OCI-LY7 (cell line): ENCODE measurements at regions not wholly inside any gene's neighbourhood (a gene's known extent, or its start where the extent isn't known, plus 50 kb on each side); places are given as distances from the start of the nearest gene placed in this dataset.

Source experiments
- BruUV-seq: library from RNA; stranded (reverse); fragments of 400-500 nt; replicated peaks from 2 replicates; lab custom pipeline; 2021; lab: Mats Ljungman, UMichigan
- CTCF ChIA-PET: fragments of 300-600 bp; sonication (Branson Sonifier 250); formaldehyde crosslinking; loops from one replicate; lab custom pipeline; 2022; ENCODE audit warnings: antibody characterized with exemption; ENCODE audit not compliant: unreplicated experiment; lab: Charles Lee
- POLR2A ChIA-PET: fragments of 300-600 bp; sonication (Branson Sonifier 250); formaldehyde crosslinking; loops from one replicate; lab custom pipeline; 2022; ENCODE audit warnings: antibody characterized with exemption; lab: Charles Lee
- DNase-seq: peaks from one replicate; pipeline ENCODE4 v3.0.0-alpha.2; 2015; ENCODE audit warnings: low spot score
- H2AFZ ChIP-seq: fragments of 200-600 bp; sonication (generic), shearing (Covaris generic); 2 replicates; pipeline ENCODE4 v1.6.1; 2014; ENCODE audit warnings: mild to moderate bottlenecking, antibody characterized with exemption, low read length, moderate library complexity
- H3K27ac ChIP-seq: fragments of 200-600 bp; sonication (generic); 2 replicates; pipeline ENCODE4 v1.5.1; 2014; ENCODE audit warnings: mixed run types, low read depth, mild to moderate bottlenecking, moderate library complexity, low read length, inconsistent platforms; ENCODE audit not compliant: poor library complexity, severe bottlenecking
- H3K36me3 ChIP-seq: fragments of 200-600 bp; sonication (generic); 2 replicates; pipeline ENCODE4 v1.6.1; 2014; ENCODE audit warnings: mild to moderate bottlenecking, antibody characterized with exemption, low read length, moderate library complexity, mixed read lengths; ENCODE audit not compliant: insufficient read depth
- H3K4me1 ChIP-seq: fragments of 200-600 bp; sonication (generic); 2 replicates; pipeline ENCODE4 v1.5.1; 2014; ENCODE audit warnings: mild to moderate bottlenecking, low read length; ENCODE audit not compliant: insufficient read depth, poor library complexity, severe bottlenecking
- H3K4me2 ChIP-seq: fragments of 200-600 bp; sonication (generic); 2 replicates; pipeline ENCODE4 v1.6.1; 2014; ENCODE audit warnings: mild to moderate bottlenecking, low read length
- H3K4me3 ChIP-seq: fragments of 200-600 bp; sonication (generic); 2 replicates; pipeline ENCODE4 v1.5.1; 2014; ENCODE audit warnings: mild to moderate bottlenecking, low read depth, low read length; ENCODE audit not compliant: poor library complexity, severe bottlenecking
- H3K79me2 ChIP-seq: fragments of 200-600 bp; sonication (generic); 2 replicates; pipeline ENCODE4 v1.6.1; 2016; ENCODE audit warnings: low read depth, mild to moderate bottlenecking, low read length, moderate library complexity, mixed read lengths; ENCODE audit not compliant: insufficient read depth
- H3K9me2 ChIP-seq: fragments of 200-600 bp; sonication (generic); 2 replicates; pipeline ENCODE4 v1.6.1; 2016; ENCODE audit warnings: mild to moderate bottlenecking, low read length, mixed read lengths; ENCODE audit not compliant: insufficient read depth
- H3K9me3 ChIP-seq: fragments of 200-600 bp; sonication (generic); 2 replicates; pipeline ENCODE4 v1.6.1; 2014; ENCODE audit warnings: mild to moderate bottlenecking, mixed run types, low read length, mixed read lengths
- H4K20me1 ChIP-seq: fragments of 200-600 bp; sonication (generic); 2 replicates; pipeline ENCODE4 v1.6.1; 2014; ENCODE audit warnings: mild to moderate bottlenecking, antibody characterized with exemption, low read length, moderate library complexity, mixed read lengths; ENCODE audit not compliant: insufficient read depth
- EZH2phosphoT487 ChIP-seq: fragments of 200-600 bp; sonication (generic); IDR thresholded peaks from 2 replicates; pipeline ENCODE4 v1.6.1; 2018; ENCODE audit warnings: low read depth, borderline replicate concordance, mild to moderate bottlenecking, mixed run types, antibody characterized with exemption, low read length, moderate library complexity, mixed read lengths
- intact Hi-C: fragments of 100-400 bp; cut with micrococcal nuclease; formaldehyde crosslinking; loops from one replicate; pipeline ENCODE4 v1.10.0; 2022; ENCODE audit not compliant: unreplicated experiment
- TF ChIP-seq, protein P1 (sequence below): fragments of 200-600 bp; sonication (generic); conservative IDR thresholded peaks from 2 replicates; pipeline ENCODE4 v1.5.1; 2014; ENCODE audit warnings: mild to moderate bottlenecking, antibody characterized with exemption, low read length, moderate library complexity, mixed read lengths

DNA sequence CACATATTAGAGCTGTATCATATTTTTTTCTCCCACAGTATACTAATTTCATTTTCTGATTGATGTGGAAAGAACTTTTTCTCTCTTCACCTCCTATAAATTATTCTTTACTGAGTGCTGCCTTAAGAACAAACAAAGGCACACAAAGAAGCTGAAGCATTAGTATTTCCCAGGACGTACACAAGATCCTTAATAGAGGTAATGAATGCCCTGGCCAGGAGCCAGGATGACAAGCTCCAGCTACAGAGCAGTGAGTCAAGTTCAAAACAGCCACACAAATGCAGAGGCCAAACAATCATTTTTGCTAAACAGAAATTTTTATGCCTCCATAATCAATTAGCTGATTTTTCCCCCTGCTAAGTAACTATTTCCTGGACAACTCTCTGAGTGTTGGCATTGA is 639.6 kb downstream of the EPHA7 start:
- no TSS peak for BruUV-seq
- intact Hi-C loops = no loop called here
- no peak overlapping the region for H3K4me2 ChIP-seq
- no peaks in the 10 kb centered on the region for H4K20me1 ChIP-seq
- CTCF ChIA-PET = no interaction called here
- H3K4me1 ChIP-seq = no peaks in the 10 kb centered on the region
- POLR2A ChIA-PET = interaction anchor here (0.6 to 1.0 kb wide), 2 partner anchors 45 to 1716 kb away, joined by 3 read pairs; no protein-coding TSS in a partner anchor
- no peak overlapping the region for H3K27ac ChIP-seq
- H2AFZ ChIP-seq = no peak overlapping the region
- no peaks in the 10 kb centered on the region for H3K79me2 ChIP-seq
- H3K4me3 ChIP-seq = no peak overlapping the region
- H3K9me3 ChIP-seq = no peaks in the 10 kb centered on the region
- TF ChIP-seq, protein P1, sequence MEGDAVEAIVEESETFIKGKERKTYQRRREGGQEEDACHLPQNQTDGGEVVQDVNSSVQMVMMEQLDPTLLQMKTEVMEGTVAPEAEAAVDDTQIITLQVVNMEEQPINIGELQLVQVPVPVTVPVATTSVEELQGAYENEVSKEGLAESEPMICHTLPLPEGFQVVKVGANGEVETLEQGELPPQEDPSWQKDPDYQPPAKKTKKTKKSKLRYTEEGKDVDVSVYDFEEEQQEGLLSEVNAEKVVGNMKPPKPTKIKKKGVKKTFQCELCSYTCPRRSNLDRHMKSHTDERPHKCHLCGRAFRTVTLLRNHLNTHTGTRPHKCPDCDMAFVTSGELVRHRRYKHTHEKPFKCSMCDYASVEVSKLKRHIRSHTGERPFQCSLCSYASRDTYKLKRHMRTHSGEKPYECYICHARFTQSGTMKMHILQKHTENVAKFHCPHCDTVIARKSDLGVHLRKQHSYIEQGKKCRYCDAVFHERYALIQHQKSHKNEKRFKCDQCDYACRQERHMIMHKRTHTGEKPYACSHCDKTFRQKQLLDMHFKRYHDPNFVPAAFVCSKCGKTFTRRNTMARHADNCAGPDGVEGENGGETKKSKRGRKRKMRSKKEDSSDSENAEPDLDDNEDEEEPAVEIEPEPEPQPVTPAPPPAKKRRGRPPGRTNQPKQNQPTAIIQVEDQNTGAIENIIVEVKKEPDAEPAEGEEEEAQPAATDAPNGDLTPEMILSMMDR = no peak
- TF ChIP-seq EZH2phosphoT487 = no peak
- H3K36me3 ChIP-seq = no peaks in the 10 kb centered on the region
- no peaks in the 10 kb centered on the region for H3K9me2 ChIP-seq
- DNase-seq = no peak

DNA sequence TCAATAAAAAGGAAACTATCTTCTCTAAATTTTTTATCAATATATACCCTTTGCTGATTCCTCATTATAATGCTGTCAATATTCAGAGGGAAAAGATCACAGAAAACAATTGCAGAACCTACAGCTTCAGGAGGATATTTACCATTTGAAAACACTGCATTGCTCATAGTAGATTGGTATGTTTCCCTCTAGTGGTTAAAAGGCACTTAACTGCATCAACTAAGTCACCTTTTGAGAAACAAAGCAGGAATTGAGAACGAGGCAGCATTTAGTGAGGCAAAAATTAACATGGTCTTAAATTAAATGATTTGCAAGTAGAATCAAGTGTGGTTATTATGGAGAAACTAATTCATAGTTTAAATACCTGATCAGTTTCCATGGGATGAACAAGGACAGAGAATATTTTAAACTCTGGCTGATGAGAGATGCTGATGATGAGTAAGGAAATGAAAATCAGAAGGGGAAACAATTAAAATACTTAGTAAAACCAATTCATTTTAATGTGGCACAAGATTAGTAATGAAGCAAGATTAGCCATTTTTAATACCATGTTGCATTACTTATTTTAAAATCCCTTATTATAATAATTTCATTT is 642.1 kb downstream of the EPHA7 start:
- Histone ChIP-seq H3K9me3 (no peaks in the 10 kb centered on the region), H3K4me2 (no peak overlapping the region), H4K20me1 (no peaks in the 10 kb centered on the region), H3K4me3 (no peak overlapping the region), H2AFZ (no peak overlapping the region), H3K9me2 (no peaks in the 10 kb centered on the region), H3K27ac (no peak overlapping the region), H3K36me3 (no peaks in the 10 kb centered on the region), H3K4me1 (no peaks in the 10 kb centered on the region), H3K79me2 (no peaks in the 10 kb centered on the region)
- intact Hi-C loops = no loop called here
- TF ChIP-seq, protein P1 = peak; percentile 84
- TF ChIP-seq EZH2phosphoT487 = no peak
- DNase-seq = peak; percentile 57
- ChIA-PET CTCF (no interaction called here), POLR2A (interaction anchor here (1.0 to 1.9 kb wide), 2 partner anchors 13 to 33 kb away, joined by 3 to 7 read pairs; no protein-coding TSS in a partner anchor)
- no TSS peak for BruUV-seq

DNA sequence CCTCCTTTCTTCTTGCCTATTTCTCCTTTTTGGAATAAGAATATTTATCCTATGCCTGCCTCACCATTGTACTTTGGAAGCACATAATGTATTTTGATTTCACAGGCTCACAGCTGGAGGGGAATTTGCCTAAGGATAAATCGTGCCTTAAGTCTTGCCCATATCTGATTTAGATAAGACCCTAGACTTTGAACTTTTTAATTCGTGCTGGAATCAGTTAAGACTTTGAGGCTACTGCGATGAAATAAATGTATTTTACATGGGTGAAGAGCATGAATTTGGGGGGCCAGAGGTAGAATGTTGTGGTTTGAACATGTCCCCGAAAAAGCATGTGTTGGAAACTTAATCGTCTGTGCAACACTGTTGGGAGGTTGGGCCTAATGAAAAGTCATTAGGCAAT is 648.8 kb downstream of the EPHA7 start:
- Histone ChIP-seq H3K79me2 (no peaks in the 10 kb centered on the region), H3K9me3 (no peaks in the 10 kb centered on the region), H3K36me3 (no peaks in the 10 kb centered on the region), H3K9me2 (no peaks in the 10 kb centered on the region), H4K20me1 (no peaks in the 10 kb centered on the region; the same call in 1 of the 2 replicates), H3K4me1 (no peaks in the 10 kb centered on the region), H3K27ac (no peak overlapping the region), H2AFZ (no peak overlapping the region), H3K4me3 (no peak overlapping the region), H3K4me2 (no peak overlapping the region)
- no TSS peak for BruUV-seq
- TF ChIP-seq, protein P1 = no peak
- no peak for TF ChIP-seq EZH2phosphoT487
- intact Hi-C loops = no loop called here
- no peak for DNase-seq
- ChIA-PET CTCF (no interaction called here), POLR2A (no interaction called here)
